IMR-90 (cell line): ENCODE measurements at regions not wholly inside any gene's neighbourhood (a gene's known extent, or its start where the extent isn't known, plus 50 kb on each side); places are given as distances from the start of the nearest gene placed in this dataset.

Source experiments
- ATAC-seq: fragments of 200-7000 bp; cut with Tn5 transposase; 2 replicates; pipeline ENCODE4 v1.9.1; 2020; ENCODE audit warnings: low read depth, mild to moderate bottlenecking, moderate library complexity
- BruUV-seq: library from RNA; stranded (reverse); fragments of 400-500 nt; replicated peaks from 2 replicates; lab custom pipeline; 2021; lab: Mats Ljungman, UMichigan
- CTCF ChIA-PET: fragments of 300-600 bp; formaldehyde crosslinking; extraction: SDS; loops from one replicate; lab custom pipeline; 2021; ENCODE audit warnings: antibody characterized with exemption; lab: Yijun Ruan, JAX
- POLR2A ChIA-PET: fragments of 300-600 bp; sonication (Branson Sonifier 250); formaldehyde crosslinking; loops from one replicate; lab custom pipeline; 2022; ENCODE audit warnings: antibody characterized with exemption; ENCODE audit not compliant: unreplicated experiment; lab: Charles Lee
- DNase-seq: peaks from one replicate; pipeline ENCODE4 v3.0.0; 2013
- H2AFZ ChIP-seq: replicated peaks from 2 replicates; pipeline ENCODE3; 2013; ENCODE audit warnings: low read length, mild to moderate bottlenecking; ENCODE audit not compliant: poor library complexity
- H2AK5ac ChIP-seq: 2 replicates; pipeline ENCODE4 v1.6.1; 2013; ENCODE audit warnings: low read depth, low read length, inconsistent platforms
- H2AK9ac ChIP-seq: replicated peaks from 2 replicates; pipeline ENCODE3; 2013; ENCODE audit warnings: mild to moderate bottlenecking, low read depth, low read length, moderate library complexity; ENCODE audit not compliant: poor library complexity
- H2BK120ac ChIP-seq: 2 replicates; pipeline ENCODE4 v1.6.1; 2013; ENCODE audit warnings: low read depth, low read length, inconsistent platforms
- H2BK15ac ChIP-seq: 3 replicates; pipeline ENCODE4 v1.6.1; 2013; ENCODE audit warnings: low read depth, low read length, inconsistent platforms
- H2BK20ac ChIP-seq: 2 replicates; pipeline ENCODE4 v1.6.1; 2013; ENCODE audit warnings: low read depth, mild to moderate bottlenecking, inconsistent platforms, low read length, moderate library complexity
- H2BK5ac ChIP-seq: 2 replicates; pipeline ENCODE4 v1.6.1; 2013; ENCODE audit warnings: mild to moderate bottlenecking, low read depth, low read length, inconsistent platforms; ENCODE audit not compliant: poor library complexity, severe bottlenecking
- H3K14ac ChIP-seq: replicated peaks from 2 replicates; pipeline ENCODE4 v1.6.1; 2013; ENCODE audit warnings: low read depth, low read length, inconsistent platforms
- H3K18ac ChIP-seq: 2 replicates; pipeline ENCODE4 v1.6.1; 2013; ENCODE audit warnings: low read depth, low read length, control low read depth
- H3K23ac ChIP-seq: 2 replicates; pipeline ENCODE4 v1.6.1; 2013; ENCODE audit warnings: low read depth, low read length, inconsistent platforms
- H3K27ac ChIP-seq: 2 replicates; pipeline ENCODE4 v1.5.1; 2013; ENCODE audit warnings: mild to moderate bottlenecking, control low read depth, low read length; ENCODE audit not compliant: insufficient read depth
- H3K27me3 ChIP-seq: 2 replicates; pipeline ENCODE4 v1.6.1; 2013; ENCODE audit warnings: low read length; ENCODE audit not compliant: control insufficient read depth, insufficient read depth
- H3K36me3 ChIP-seq: 2 replicates; pipeline ENCODE4 v1.6.1; 2013; ENCODE audit warnings: low read length, mixed read lengths; ENCODE audit not compliant: control insufficient read depth, insufficient read depth
- H3K4ac ChIP-seq: 2 replicates; pipeline ENCODE4 v1.6.1; 2013; ENCODE audit warnings: low read depth, low read length, inconsistent platforms
- H3K4me1 ChIP-seq: 2 replicates; pipeline ENCODE4 v1.6.1; 2013; ENCODE audit warnings: low read length, mixed read lengths; ENCODE audit not compliant: control insufficient read depth, insufficient read depth
- H3K4me2 ChIP-seq: 2 replicates; pipeline ENCODE4 v1.6.1; 2013; ENCODE audit warnings: low read depth, mild to moderate bottlenecking, control low read depth, low read length, moderate library complexity
- H3K4me3 ChIP-seq: 2 replicates; pipeline ENCODE4 v1.5.1; 2013; ENCODE audit warnings: low read depth, mild to moderate bottlenecking, control low read depth, low read length, moderate library complexity; ENCODE audit not compliant: insufficient read depth
- H3K56ac ChIP-seq: 2 replicates; pipeline ENCODE4 v1.6.1; 2013; ENCODE audit warnings: low read length, inconsistent platforms; ENCODE audit not compliant: insufficient read depth; ENCODE audit errors: extremely low read depth
- H3K79me1 ChIP-seq, 2 experiments: 2 replicates each; pipeline ENCODE4 v1.6.1; 2013; ENCODE audit warnings: low read length in 2 of 2, inconsistent platforms in 1 of 2, low read depth in 1 of 2
- H3K9ac ChIP-seq: 2 replicates; pipeline ENCODE4 v1.6.1; 2013; ENCODE audit warnings: low read depth, low read length, control low read depth
- H3K9me1 ChIP-seq: 2 replicates; pipeline ENCODE4 v1.6.1; 2013; ENCODE audit warnings: low read length, inconsistent platforms; ENCODE audit not compliant: insufficient read depth
- H3K9me3 ChIP-seq: 2 replicates; pipeline ENCODE4 v1.6.1; 2013; ENCODE audit warnings: low read length; ENCODE audit not compliant: control insufficient read depth, insufficient read depth
- H4K20me1 ChIP-seq: 2 replicates; pipeline ENCODE4 v1.6.1; 2013; ENCODE audit warnings: low read length, inconsistent platforms; ENCODE audit not compliant: insufficient read depth
- H4K5ac ChIP-seq: 2 replicates; pipeline ENCODE4 v1.6.1; 2013; ENCODE audit warnings: mild to moderate bottlenecking, low read depth, low read length, control low read depth
- H4K8ac ChIP-seq, 2 experiments: 2 replicates each; pipeline ENCODE4 v1.6.1; 2013; ENCODE audit warnings: low read depth in 2 of 2, low read length in 2 of 2, control low read depth in 1 of 2, inconsistent platforms in 1 of 2
- H4K91ac ChIP-seq: 2 replicates; pipeline ENCODE4 v1.6.1; 2013; ENCODE audit warnings: low read depth, low read length, inconsistent platforms; ENCODE audit not compliant: insufficient read depth
- FOS ChIP-seq: fragments of 150-350 bp; IDR thresholded peaks from 2 replicates; pipeline ENCODE4 v1.6.1; 2016; ENCODE audit warnings: low read depth, low read length
- MAFK ChIP-seq: IDR thresholded peaks from 2 replicates; pipeline ENCODE4 v1.6.1; 2012; ENCODE audit warnings: low read depth, low read length, improper control_type of control experiment
- MAZ ChIP-seq: IDR thresholded peaks from 2 replicates; pipeline ENCODE4 v1.6.1; 2012; ENCODE audit warnings: low read depth, mild to moderate bottlenecking, low read length, improper control_type of control experiment, moderate library complexity, borderline replicate concordance
- RAD21 ChIP-seq: IDR thresholded peaks from 2 replicates; pipeline ENCODE4 v1.6.1; 2012; ENCODE audit warnings: low read length, improper control_type of control experiment
- RFX5 ChIP-seq: IDR thresholded peaks from 2 replicates; pipeline ENCODE4 v1.8.0; 2012; ENCODE audit warnings: low read depth, mild to moderate bottlenecking, low read length, moderate library complexity
- SMC3 ChIP-seq: fragments of 150-350 bp; IDR thresholded peaks from 2 replicates; pipeline ENCODE4 v1.6.1; 2016; ENCODE audit warnings: low read depth, mild to moderate bottlenecking, antibody characterized with exemption, low read length, moderate library complexity
- WGBS, 2 experiments: methylation state at CpG; one replicate each; pipeline versions ENCODE4 v1.1.5 to v1.1.7; 2013; ENCODE audit warnings: missing lambda C conversion rate in 2 of 2; ENCODE audit not compliant: insufficient read length in 1 of 2; ENCODE audit errors: extremely low coverage in 2 of 2; 5-methylcytosine and 5-hydroxymethylcytosine counted together
- dilution Hi-C: fragments of 300-500 bp; cut with HindIII; formaldehyde crosslinking; loops from one replicate; pipeline ENCODE4 v1.14.3; 2018; ENCODE audit warnings: low sequenced_read_pairs; ENCODE audit not compliant: unreplicated experiment
- in situ Hi-C: fragments of 300-500 bp; cut with MboI; formaldehyde crosslinking; loops from 3 replicates; pipeline ENCODE4 v1.14.3; 2019; ENCODE audit warnings: low sequenced_read_pairs, inconsistent platforms, mixed read lengths
- intact Hi-C: fragments of 100-400 bp; cut with micrococcal nuclease; formaldehyde crosslinking; loops from 2 replicates; pipeline ENCODE4 v1.10.0; 2022
- TF ChIP-seq, protein P1 (sequence below): fragments of 150-350 bp; IDR thresholded peaks from 2 replicates; pipeline ENCODE4 v1.6.1; 2016; ENCODE audit warnings: low read depth, mild to moderate bottlenecking, low read length, moderate library complexity, borderline replicate concordance

DNA sequence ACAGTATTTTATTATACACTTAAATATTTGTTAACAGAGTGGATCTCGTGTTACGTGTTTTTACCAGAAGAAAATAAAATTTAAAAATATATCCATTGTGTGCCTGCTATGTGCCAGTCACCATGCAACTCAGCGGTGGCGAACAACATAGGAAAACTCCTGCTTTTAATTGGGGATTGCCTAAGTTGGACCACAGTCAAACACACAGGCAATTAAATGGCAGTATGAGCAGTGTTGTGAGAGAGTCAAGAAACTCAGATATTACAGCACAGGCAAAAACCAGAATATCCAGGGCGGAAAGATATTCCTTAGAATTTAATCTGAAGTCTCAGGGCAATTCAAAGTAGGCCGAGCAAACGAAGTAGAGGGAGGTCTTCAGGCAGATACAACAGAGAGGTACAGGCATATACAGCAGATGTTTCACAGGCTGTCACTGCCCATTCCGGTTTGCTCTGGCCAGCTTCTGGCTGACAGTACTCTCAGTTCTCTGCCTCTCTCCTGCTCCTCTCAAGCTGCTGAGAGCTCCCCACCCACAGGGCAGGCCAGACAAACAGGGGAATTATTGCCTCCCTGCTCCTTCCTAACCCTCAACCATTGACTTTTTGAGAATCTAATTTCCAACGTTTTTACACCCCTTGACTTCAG lies 540.2 kb upstream of the TMEM132C start:
- Histone ChIP-seq H2BK5ac (no peak overlapping the region), H2AK9ac (no peak overlapping the region), H2AFZ (no peak overlapping the region), H3K9ac (no peak overlapping the region), H3K27me3 (no peaks in the 10 kb centered on the region), H4K8ac (no peak overlapping the region), H3K56ac (no peak overlapping the region), H4K5ac (no peak overlapping the region), H3K27ac (no peak overlapping the region), H2AK5ac (no peak overlapping the region), H3K18ac (no peak overlapping the region), H3K9me1 (no peaks in the 10 kb centered on the region), H3K4me2 (no peak overlapping the region), H2BK120ac (no peak overlapping the region), H3K4me3 (no peak overlapping the region), H3K23ac (no peak overlapping the region), H3K14ac (no peak overlapping the region), H2BK20ac (no peak overlapping the region), H3K4ac (no peak overlapping the region), H4K20me1 (no peaks in the 10 kb centered on the region), H3K36me3 (no peaks in the 10 kb centered on the region), H3K79me1 (no peaks in the 10 kb centered on the region), H4K91ac (no peak overlapping the region), H2BK15ac (no peak overlapping the region), H3K4me1 (no peaks in the 10 kb centered on the region), H3K9me3 (peaks cover 8% of the 10 kb centered on the region)
- ATAC-seq (no peak), DNase-seq (no peak)
- in situ Hi-C loops (no loop called here), dilution Hi-C loops (no loop called here), intact Hi-C loops (no loop called here)
- no TSS peak for BruUV-seq
- ChIA-PET CTCF (no interaction called here), POLR2A (interaction anchor here (0.6 kb wide), 1 partner anchor 18 kb away, joined by 3 read pairs; no protein-coding TSS in a partner anchor)
- WGBS, 2 experiments: 40% methylated on average over 3 of the region's 9 CpGs; no CpG with 5 or more reads in 1 of the 2 experiments
- TF ChIP-seq RAD21: no peak
- no peak for TF ChIP-seq MAZ
- no peak for TF ChIP-seq SMC3
- no peak for TF ChIP-seq RFX5
- TF ChIP-seq MAFK: no peak
- TF ChIP-seq, protein P1, sequence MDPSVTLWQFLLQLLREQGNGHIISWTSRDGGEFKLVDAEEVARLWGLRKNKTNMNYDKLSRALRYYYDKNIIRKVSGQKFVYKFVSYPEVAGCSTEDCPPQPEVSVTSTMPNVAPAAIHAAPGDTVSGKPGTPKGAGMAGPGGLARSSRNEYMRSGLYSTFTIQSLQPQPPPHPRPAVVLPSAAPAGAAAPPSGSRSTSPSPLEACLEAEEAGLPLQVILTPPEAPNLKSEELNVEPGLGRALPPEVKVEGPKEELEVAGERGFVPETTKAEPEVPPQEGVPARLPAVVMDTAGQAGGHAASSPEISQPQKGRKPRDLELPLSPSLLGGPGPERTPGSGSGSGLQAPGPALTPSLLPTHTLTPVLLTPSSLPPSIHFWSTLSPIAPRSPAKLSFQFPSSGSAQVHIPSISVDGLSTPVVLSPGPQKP: no peak
- no peak for TF ChIP-seq FOS
